Ascending aorta (tissue), 2 donors: ENCODE measurements at regions not wholly inside any gene's neighbourhood (a gene's known extent, or its start where the extent isn't known, plus 50 kb on each side); places are given as distances from the start of the nearest gene placed in this dataset.

Experiments used
- DNase-seq, 2 donors: peaks; one replicate each; pipeline ENCODE4 v3.0.0-alpha.2; 2019; ENCODE audit warnings: low spot score in 2 of 2
- H3K27ac ChIP-seq, 2 donors: fragments of 200-600 bp; sonication (generic); one replicate each; pipeline ENCODE4 v1.5.1; 2016 to 2017; ENCODE audit warnings: mild to moderate bottlenecking in 1 of 2
- H3K27me3 ChIP-seq: fragments of 200-600 bp; sonication (generic); one replicate; pipeline ENCODE4 v1.5.1; 2017
- H3K36me3 ChIP-seq, 2 donors: fragments of 200-600 bp; sonication (generic); one replicate each; pipeline ENCODE4 v1.5.1; 2016
- H3K4me1 ChIP-seq, 2 donors: fragments of 200-600 bp; sonication (generic); one replicate each; pipeline ENCODE4 v1.5.1; 2016 to 2017; ENCODE audit warnings: mild to moderate bottlenecking in 1 of 2
- H3K4me3 ChIP-seq, 2 donors: fragments of 200-600 bp; sonication (generic); one replicate each; pipeline ENCODE4 v1.5.1; 2016 to 2017; ENCODE audit warnings: mild to moderate bottlenecking in 1 of 2
- H3K9me3 ChIP-seq, 2 donors: fragments of 200-600 bp; sonication (generic); one replicate each; pipeline ENCODE4 v1.5.1; 2016
- intact Hi-C: fragments of 100-400 bp; cut with DNase I; formaldehyde crosslinking; loops from one replicate; pipeline ENCODE4 v1.15.1; 2023
- TF ChIP-seq, protein P1 (sequence below), 3 experiments: fragments of 200-600 bp in 2 of 3; fragments of 450-650 bp in 1 of 3; sonication (generic) in 2 of 3; IDR thresholded peaks; one replicate each; pipeline ENCODE4 v1.5.1; 2016 to 2019; ENCODE audit warnings: antibody characterized with exemption in 3 of 3, mild to moderate bottlenecking in 1 of 3, moderate library complexity in 1 of 3

DNA sequence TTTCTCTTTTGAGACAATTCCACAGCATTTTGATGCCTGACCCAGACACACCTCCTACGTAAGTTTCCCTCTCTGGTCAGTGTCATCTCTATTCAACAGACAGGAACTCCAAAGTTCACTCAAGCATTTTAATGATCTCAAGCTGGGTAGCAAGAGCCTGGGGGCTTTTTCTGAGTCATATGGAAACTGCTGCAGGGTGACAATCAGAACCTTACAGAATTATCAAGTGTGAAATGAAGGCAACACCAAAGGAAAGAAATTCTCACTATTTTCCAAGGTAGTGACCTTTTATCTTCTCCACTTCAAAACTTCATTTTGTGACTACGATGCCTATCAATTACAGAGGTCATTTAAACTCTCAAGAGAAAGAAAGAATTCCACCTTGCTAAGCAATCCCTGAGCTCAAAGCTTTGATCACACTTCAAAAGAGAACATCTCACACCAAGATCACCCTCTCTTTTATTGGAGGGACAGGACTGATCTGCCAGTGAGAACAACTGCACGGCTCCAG, 229.0 kb upstream of the ZC3H12C start:
- intact Hi-C loops: no loop called here
- TF ChIP-seq, protein P1, sequence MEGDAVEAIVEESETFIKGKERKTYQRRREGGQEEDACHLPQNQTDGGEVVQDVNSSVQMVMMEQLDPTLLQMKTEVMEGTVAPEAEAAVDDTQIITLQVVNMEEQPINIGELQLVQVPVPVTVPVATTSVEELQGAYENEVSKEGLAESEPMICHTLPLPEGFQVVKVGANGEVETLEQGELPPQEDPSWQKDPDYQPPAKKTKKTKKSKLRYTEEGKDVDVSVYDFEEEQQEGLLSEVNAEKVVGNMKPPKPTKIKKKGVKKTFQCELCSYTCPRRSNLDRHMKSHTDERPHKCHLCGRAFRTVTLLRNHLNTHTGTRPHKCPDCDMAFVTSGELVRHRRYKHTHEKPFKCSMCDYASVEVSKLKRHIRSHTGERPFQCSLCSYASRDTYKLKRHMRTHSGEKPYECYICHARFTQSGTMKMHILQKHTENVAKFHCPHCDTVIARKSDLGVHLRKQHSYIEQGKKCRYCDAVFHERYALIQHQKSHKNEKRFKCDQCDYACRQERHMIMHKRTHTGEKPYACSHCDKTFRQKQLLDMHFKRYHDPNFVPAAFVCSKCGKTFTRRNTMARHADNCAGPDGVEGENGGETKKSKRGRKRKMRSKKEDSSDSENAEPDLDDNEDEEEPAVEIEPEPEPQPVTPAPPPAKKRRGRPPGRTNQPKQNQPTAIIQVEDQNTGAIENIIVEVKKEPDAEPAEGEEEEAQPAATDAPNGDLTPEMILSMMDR (IDR thresholded peaks at IDR 0.05): no peak
- no peaks in the 10 kb centered on the region for H3K9me3 ChIP-seq
- no peaks in the 10 kb centered on the region for H3K36me3 ChIP-seq
- no peaks in the 10 kb centered on the region for H3K4me1 ChIP-seq
- H3K27ac ChIP-seq: no peak overlapping the region
- DNase-seq: no peak
- no peak overlapping the region for H3K4me3 ChIP-seq
- no peaks in the 10 kb centered on the region for H3K27me3 ChIP-seq

DNA sequence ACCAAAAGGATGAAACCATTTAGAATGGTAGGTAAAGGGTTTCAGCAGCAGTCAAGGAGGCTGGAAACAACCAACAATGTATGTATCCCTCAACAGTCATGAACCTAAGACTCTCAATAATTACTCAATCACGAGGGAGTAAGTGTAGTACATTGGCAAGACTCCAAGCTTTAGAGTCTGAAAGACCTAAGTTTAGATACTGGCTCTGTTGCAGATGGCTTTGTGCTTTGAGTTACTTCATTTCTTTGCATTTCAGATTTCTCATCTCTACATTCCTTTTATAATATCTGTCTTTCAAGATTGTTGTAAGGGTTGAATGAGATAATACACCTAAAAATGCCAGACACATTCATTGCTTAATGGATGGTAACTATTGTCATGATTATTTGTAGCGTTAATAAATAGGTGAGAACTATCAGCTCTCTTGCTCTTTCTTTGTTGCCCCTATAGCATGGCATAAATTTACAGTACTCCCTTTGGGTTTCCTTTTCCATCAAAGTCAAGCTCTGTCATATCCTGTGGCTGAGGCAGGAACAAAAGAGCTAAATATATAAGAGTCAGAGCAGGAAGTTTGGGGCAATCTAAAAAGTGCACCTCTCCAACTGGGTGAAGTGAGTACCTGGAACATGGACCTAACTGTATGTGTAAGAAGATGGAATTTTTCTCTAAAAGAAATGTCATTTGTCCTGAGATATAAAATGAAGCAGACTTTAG, 228.2 kb upstream of the ZC3H12C start:
- DNase-seq: no peak
- intact Hi-C loops: no loop called here
- Histone ChIP-seq H3K36me3 (no peaks in the 10 kb centered on the region), H3K9me3 (no peaks in the 10 kb centered on the region), H3K4me1 (no peaks in the 10 kb centered on the region), H3K27me3 (no peaks in the 10 kb centered on the region), H3K4me3 (no peak overlapping the region), H3K27ac (no peak overlapping the region)
- TF ChIP-seq, protein P1 (IDR thresholded peaks at IDR 0.05): no peak

DNA sequence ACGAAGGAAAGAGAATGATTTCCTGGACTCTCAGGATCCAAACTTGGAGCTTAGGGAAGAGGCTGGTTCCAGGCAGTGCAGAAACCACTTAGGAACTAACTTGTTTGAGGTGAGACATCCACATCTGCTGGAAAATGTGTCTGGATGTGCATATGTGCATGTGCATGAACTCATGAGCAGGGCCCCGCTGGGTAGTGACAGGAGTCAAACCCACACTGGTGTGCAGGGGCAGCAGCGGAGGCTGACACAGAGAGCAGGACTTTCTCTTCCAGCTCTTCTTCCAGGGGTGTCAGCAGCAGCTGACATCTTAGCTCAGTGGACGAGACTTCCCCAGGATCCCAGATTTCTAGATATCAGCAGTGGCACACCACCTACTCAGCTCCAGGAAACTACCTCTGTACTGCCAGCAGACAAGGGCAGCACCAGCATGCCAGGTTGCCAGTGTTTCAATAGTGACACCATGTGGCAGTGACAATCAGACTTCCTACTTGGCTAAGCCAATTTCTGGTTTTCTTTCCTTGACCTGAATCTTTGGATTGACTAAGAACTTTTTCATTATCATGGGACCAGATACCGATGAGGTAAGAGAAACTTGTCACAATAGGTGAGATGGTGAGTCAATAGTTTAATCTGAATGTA, 227.5 kb upstream of the ZC3H12C start:
- H3K27me3 ChIP-seq: no peaks in the 10 kb centered on the region
- H3K27ac ChIP-seq: no peak overlapping the region
- H3K4me1 ChIP-seq: no peaks in the 10 kb centered on the region
- DNase-seq: no peak
- H3K9me3 ChIP-seq: no peaks in the 10 kb centered on the region
- intact Hi-C loops: no loop called here
- H3K4me3 ChIP-seq: no peak overlapping the region
- TF ChIP-seq, protein P1 (IDR thresholded peaks at IDR 0.05): no peak
- no peaks in the 10 kb centered on the region for H3K36me3 ChIP-seq

DNA sequence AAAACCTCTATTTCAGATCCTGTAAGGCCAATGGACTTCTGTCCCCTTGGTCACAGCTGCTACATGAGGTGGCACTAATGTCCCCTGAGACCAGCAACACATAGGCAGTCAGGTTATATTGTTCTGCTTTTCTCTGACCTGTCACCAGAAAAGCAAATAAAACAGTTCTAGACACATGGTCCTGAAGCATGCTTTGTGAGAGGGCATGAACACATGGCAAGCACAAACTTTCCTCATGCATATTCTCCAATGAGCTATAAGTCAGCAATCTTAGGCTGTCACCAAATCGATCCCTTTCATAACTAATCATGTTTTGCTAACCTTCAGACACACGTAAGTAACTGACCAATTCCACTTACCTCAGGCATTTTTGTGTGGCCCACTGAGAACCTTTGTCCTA, 225.4 kb upstream of the ZC3H12C start:
- Histone ChIP-seq H3K27me3 (no peaks in the 10 kb centered on the region), H3K27ac (no peak overlapping the region), H3K36me3 (no peaks in the 10 kb centered on the region), H3K4me1 (no peaks in the 10 kb centered on the region), H3K9me3 (no peaks in the 10 kb centered on the region), H3K4me3 (no peak overlapping the region)
- TF ChIP-seq, protein P1 (IDR thresholded peaks at IDR 0.05): no peak
- intact Hi-C loops: no loop called here
- no peak for DNase-seq

DNA sequence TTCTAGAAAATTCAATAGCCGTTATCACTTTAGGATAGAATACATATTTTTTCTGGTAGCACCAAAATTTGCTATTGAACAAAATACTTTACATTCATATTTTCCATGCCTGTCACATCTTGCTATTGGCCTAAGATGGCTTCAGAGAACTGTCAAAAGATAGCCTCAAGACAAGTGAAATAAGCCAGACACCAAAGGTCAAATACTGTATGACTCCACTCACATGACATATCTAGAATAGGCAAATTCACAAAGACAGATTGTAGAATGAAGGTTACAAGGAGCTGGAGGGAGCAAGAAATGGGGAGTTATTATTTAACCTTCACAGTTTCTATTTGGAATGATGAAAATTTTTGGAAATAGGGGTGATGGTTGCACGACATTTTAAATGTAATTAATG, 223.7 kb upstream of the ZC3H12C start:
- H3K4me3 ChIP-seq: no peak overlapping the region
- TF ChIP-seq, protein P1 (IDR thresholded peaks at IDR 0.05): no peak
- no peak overlapping the region for H3K27ac ChIP-seq
- H3K27me3 ChIP-seq: no peaks in the 10 kb centered on the region
- intact Hi-C loops: no loop called here
- DNase-seq: no peak
- no peaks in the 10 kb centered on the region for H3K36me3 ChIP-seq
- no peaks in the 10 kb centered on the region for H3K9me3 ChIP-seq
- H3K4me1 ChIP-seq: no peaks in the 10 kb centered on the region
